Neuronal stem cell (in vitro differentiated cells): ENCODE measurements at regions not wholly inside any gene's neighbourhood (a gene's known extent, or its start where the extent isn't known, plus 50 kb on each side); places are given as distances from the start of the nearest gene placed in this dataset.

Experiments
- DNase-seq: peaks from one replicate; pipeline ENCODE4 v3.0.0-alpha.2; 2013; ENCODE audit warnings: low spot score
- H2AFZ ChIP-seq: one replicate; pipeline ENCODE4 v1.6.1; 2013; ENCODE audit warnings: mild to moderate bottlenecking, low read length, inconsistent platforms
- H2AK5ac ChIP-seq: 2 replicates; pipeline ENCODE4 v1.6.1; 2013; ENCODE audit warnings: low read depth, mild to moderate bottlenecking, inconsistent platforms, low read length, moderate library complexity, mixed read lengths
- H2BK120ac ChIP-seq: 2 replicates; pipeline ENCODE4 v1.6.1; 2013; ENCODE audit warnings: low read depth, mild to moderate bottlenecking, inconsistent platforms, low read length, moderate library complexity, mixed read lengths
- H2BK12ac ChIP-seq: one replicate; pipeline ENCODE4 v1.6.1; 2013; ENCODE audit warnings: low read length, inconsistent platforms
- H2BK15ac ChIP-seq: 2 replicates; pipeline ENCODE4 v1.6.1; 2013; ENCODE audit warnings: mild to moderate bottlenecking, low read length, inconsistent platforms, mixed read lengths
- H2BK5ac ChIP-seq: one replicate; pipeline ENCODE4 v1.6.1; 2013; ENCODE audit warnings: inconsistent platforms, mild to moderate bottlenecking, low read length, moderate library complexity
- H3K14ac ChIP-seq: one replicate; pipeline ENCODE4 v1.6.1; 2013; ENCODE audit warnings: low read length, inconsistent platforms
- H3K18ac ChIP-seq: 2 replicates; pipeline ENCODE4 v1.6.1; 2013; ENCODE audit warnings: low read length, inconsistent platforms
- H3K23ac ChIP-seq: 2 replicates; pipeline ENCODE4 v1.6.1; 2013; ENCODE audit warnings: low read depth, mild to moderate bottlenecking, mixed read lengths, low read length, inconsistent platforms; ENCODE audit not compliant: poor library complexity
- H3K27ac ChIP-seq: replicated peaks from 3 replicates; pipeline ENCODE4 v1.5.1; 2013; ENCODE audit warnings: low read length, inconsistent platforms
- H3K27me3 ChIP-seq, 3 experiments: 2 replicates each; pipeline ENCODE4 v1.6.1; 2013; ENCODE audit warnings: low read length in 3 of 3, mild to moderate bottlenecking in 2 of 3, inconsistent platforms in 1 of 3, low read depth in 1 of 3, mixed read lengths in 1 of 3, moderate library complexity in 1 of 3; ENCODE audit not compliant: control insufficient read depth in 3 of 3, insufficient read depth in 3 of 3
- H3K36me3 ChIP-seq, 2 donors: replicated peaks in 1 of 2; 2 replicates each; pipeline ENCODE4 v1.6.1; 2013; ENCODE audit warnings: low read length in 2 of 2; ENCODE audit not compliant: control insufficient read depth in 2 of 2, insufficient read depth in 2 of 2
- H3K4ac ChIP-seq: 2 replicates; pipeline ENCODE4 v1.6.1; 2013; ENCODE audit warnings: inconsistent platforms, mild to moderate bottlenecking, low read length, moderate library complexity
- H3K4me1 ChIP-seq, 2 donors: 1 replicate in 1 of 2; 2 replicates in 1 of 2; pipeline ENCODE4 v1.6.1; 2013; ENCODE audit warnings: low read length in 2 of 2, low read depth in 1 of 2; ENCODE audit not compliant: control insufficient read depth in 2 of 2, insufficient read depth in 1 of 2
- H3K4me2 ChIP-seq: one replicate; pipeline ENCODE4 v1.6.1; 2013; ENCODE audit warnings: mild to moderate bottlenecking, low read length, inconsistent platforms; ENCODE audit not compliant: insufficient read depth, poor library complexity, severe bottlenecking
- H3K4me3 ChIP-seq, 2 donors: 2 replicates each; pipeline ENCODE4 v1.5.1; 2013; ENCODE audit warnings: low read length in 2 of 2, mild to moderate bottlenecking in 2 of 2, inconsistent platforms in 1 of 2, moderate library complexity in 1 of 2
- H3K79me1 ChIP-seq: one replicate; pipeline ENCODE4 v1.6.1; 2013; ENCODE audit warnings: low read depth, mild to moderate bottlenecking, inconsistent platforms, low read length, moderate library complexity
- H3K9ac ChIP-seq: one replicate; pipeline ENCODE4 v1.6.1; 2013; ENCODE audit warnings: mild to moderate bottlenecking, low read depth, low read length, inconsistent platforms; ENCODE audit not compliant: poor library complexity
- H3K9me3 ChIP-seq, 2 donors: replicated peaks in 1 of 2; 2 replicates each; pipeline versions ENCODE3 to v1.6.1; 2013; ENCODE audit warnings: low read length in 2 of 2, mild to moderate bottlenecking in 2 of 2, inconsistent platforms in 1 of 2, low read depth in 1 of 2, mixed read lengths in 1 of 2, moderate library complexity in 1 of 2; ENCODE audit not compliant: control insufficient read depth in 2 of 2, insufficient read depth in 1 of 2
- H4K8ac ChIP-seq: one replicate; pipeline ENCODE4 v1.6.1; 2013; ENCODE audit warnings: low read depth, mild to moderate bottlenecking, inconsistent platforms, low read length, moderate library complexity
- H4K91ac ChIP-seq: one replicate; pipeline ENCODE4 v1.6.1; 2013; ENCODE audit warnings: low read length, low read depth, mild to moderate bottlenecking, inconsistent platforms; ENCODE audit not compliant: poor library complexity
- WGBS, 2 donors: extraction: QIAGEN DNeasy Blood & Tissue Kit; methylation state at CpG; one replicate each; pipeline ENCODE4 v1.1.7; 2013; ENCODE audit warnings: missing lambda C conversion rate in 2 of 2, mixed read lengths in 1 of 2; ENCODE audit not compliant: insufficient read length in 2 of 2, insufficient replicate concordance in 1 of 2; ENCODE audit errors: extremely low coverage in 2 of 2; 5-methylcytosine and 5-hydroxymethylcytosine counted together

DNA sequence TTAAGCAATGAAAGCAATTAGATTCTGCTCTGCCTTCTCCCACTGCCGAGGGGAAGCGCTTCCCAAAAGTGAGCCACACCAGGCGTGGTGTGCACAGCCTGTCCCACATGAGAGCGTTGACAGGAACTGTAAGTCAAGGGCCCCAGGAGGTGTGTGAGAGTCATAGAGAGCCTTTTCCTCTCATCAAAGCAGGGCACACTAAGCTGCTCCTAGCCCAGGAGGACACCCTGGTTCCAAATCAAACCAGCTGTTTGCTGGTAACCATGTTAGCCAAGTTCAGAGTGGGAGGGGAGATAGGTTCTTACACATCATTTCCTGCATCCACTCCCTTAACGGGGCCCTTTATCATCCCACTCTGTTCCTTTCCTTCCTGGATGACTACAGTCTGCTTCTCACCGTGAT is 98.3 kb downstream of the SPTSSA start:
- H3K14ac ChIP-seq = no peak overlapping the region
- WGBS, 2 donors = no CpG with 5 or more reads among the region's 6 CpGs
- no peak overlapping the region for H2BK12ac ChIP-seq
- H3K18ac ChIP-seq = no peak overlapping the region
- no peak overlapping the region for H3K27ac ChIP-seq
- DNase-seq = no peak
- H3K9ac ChIP-seq = no peak overlapping the region
- H4K91ac ChIP-seq = no peak overlapping the region
- no peak overlapping the region for H2BK15ac ChIP-seq
- H3K4me2 ChIP-seq = no peak overlapping the region
- H4K8ac ChIP-seq = no peak overlapping the region
- no peak overlapping the region for H3K4ac ChIP-seq
- peaks cover 0 to 7% (median 0%) of the 10 kb centered on the region in 3 experiments for H3K27me3 ChIP-seq
- no peak overlapping the region for H2AK5ac ChIP-seq
- H3K36me3 ChIP-seq = no peaks in the 10 kb centered on the region
- no peak overlapping the region for H2BK120ac ChIP-seq
- H3K4me1 ChIP-seq = no peaks in the 10 kb centered on the region
- no peak overlapping the region for H2BK5ac ChIP-seq
- no peak overlapping the region for H3K23ac ChIP-seq
- no peaks in the 10 kb centered on the region for H3K9me3 ChIP-seq
- no peak overlapping the region for H2AFZ ChIP-seq
- H3K79me1 ChIP-seq = no peaks in the 10 kb centered on the region
- no peak overlapping the region for H3K4me3 ChIP-seq

DNA sequence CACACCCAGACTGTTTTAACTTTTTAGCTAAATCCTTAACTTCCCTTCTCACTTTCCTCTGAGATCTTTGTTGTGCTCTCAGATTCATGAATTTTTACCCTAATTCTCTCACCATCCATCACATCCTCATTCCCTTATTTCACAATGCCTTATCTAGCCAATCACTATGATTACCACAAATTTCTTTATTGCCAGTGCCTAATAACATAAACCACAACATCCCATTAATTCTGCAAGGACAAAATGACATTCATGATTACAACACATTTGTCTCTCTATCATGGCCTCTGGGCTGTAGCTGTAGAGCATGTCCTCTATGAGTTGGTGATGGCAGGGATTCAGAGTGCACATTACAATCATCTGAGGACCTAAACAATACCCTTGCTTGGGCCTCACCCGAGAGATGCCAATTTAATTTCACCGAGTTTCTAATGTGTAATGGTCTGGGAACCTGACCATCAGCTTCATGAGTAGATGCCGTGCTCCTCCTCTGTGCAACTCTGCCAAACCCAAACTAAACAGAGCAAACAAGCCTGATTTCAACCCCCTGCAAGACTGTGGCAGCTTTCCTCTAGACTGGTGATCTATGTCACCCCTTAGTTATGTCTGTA is 99.3 kb downstream of the SPTSSA start:
- no peak overlapping the region for H3K4me2 ChIP-seq
- H2AFZ ChIP-seq = no peak overlapping the region
- no peak overlapping the region for H2BK15ac ChIP-seq
- no peak overlapping the region for H3K4ac ChIP-seq
- no peak overlapping the region for H3K9ac ChIP-seq
- H4K91ac ChIP-seq = no peak overlapping the region
- no peak overlapping the region for H2BK12ac ChIP-seq
- H3K18ac ChIP-seq = no peak overlapping the region
- DNase-seq = no peak
- no peak overlapping the region for H4K8ac ChIP-seq
- H2BK120ac ChIP-seq = no peak overlapping the region
- no peak overlapping the region for H3K14ac ChIP-seq
- peaks cover 0 to 7% (median 0%) of the 10 kb centered on the region in 3 experiments for H3K27me3 ChIP-seq
- no peaks in the 10 kb centered on the region for H3K36me3 ChIP-seq
- H3K79me1 ChIP-seq = no peaks in the 10 kb centered on the region
- H3K4me1 ChIP-seq = no peaks in the 10 kb centered on the region
- no peak overlapping the region for H2BK5ac ChIP-seq
- no peak overlapping the region for H3K23ac ChIP-seq
- H2AK5ac ChIP-seq = no peak overlapping the region
- no peak overlapping the region for H3K4me3 ChIP-seq
- H3K27ac ChIP-seq = no peak overlapping the region
- H3K9me3 ChIP-seq = no peaks in the 10 kb centered on the region
- WGBS, 2 donors = no CpG with 5 or more reads among the region's 3 CpGs

DNA sequence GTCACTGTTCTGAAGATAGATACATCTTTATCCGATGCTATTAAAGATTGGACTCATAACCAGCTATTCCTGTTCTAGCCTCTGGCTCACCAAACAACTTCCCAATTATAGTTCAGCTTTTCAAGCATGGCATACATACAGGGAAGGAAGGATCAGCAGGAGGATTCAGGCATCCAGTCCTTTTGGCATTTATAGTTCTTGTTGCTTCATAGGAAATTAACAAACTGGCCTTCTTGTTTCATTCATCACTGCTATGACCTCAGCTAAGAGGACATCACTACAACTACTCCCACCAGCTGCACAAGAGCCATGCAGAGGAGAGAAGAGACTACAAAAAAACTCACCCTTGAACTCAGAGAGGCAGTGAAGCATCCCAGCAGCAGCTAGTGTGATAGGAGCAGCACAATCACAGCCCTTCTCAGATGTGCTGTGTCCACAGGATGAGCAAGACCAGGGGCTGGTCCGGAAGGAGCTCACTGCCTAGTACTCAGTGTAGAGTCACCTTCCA is 100.5 kb downstream of the SPTSSA start:
- Histone ChIP-seq H4K91ac (no peak overlapping the region), H3K4ac (no peak overlapping the region)

DNA sequence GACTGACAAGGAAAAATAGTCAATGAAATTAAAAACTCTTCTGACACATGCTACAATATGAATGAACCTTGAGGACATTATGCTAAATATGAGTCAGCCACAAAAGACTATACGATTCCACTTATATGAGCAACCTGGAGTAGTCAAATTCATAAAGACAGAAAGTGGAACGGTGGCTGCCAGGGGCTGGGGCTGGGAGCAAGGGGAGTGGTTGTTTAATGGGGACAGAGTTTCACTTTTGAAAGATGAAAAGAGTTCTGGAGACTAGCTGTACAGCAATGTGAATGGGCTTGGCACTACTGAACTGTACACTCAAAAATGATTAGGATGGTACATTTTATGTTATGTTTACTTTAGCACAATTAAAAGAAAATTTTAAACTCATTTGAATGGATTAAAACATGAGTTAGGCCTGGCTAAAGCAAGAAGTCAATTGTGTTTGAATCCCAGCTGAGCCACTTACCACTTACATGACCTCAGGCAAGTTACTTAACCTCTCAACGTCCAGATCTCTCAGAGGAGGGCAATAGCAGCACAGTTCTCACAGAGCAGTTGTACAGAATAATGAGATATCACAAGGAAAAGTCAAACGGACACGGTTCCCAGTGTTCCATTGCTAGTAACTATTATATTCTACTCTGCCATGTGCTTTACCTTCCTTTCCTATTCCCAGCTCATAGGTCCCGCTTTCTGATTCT is 102.5 kb downstream of the SPTSSA start:
- Histone ChIP-seq H3K4ac (no peak overlapping the region), H3K18ac (no peak overlapping the region), H2BK5ac (no peak overlapping the region), H3K79me1 (no peaks in the 10 kb centered on the region), H3K4me2 (no peak overlapping the region), H4K8ac (no peak overlapping the region), H3K27ac (no peak overlapping the region), H3K9ac (no peak overlapping the region), H2BK120ac (no peak overlapping the region), H3K14ac (no peak overlapping the region), H3K23ac (no peak overlapping the region), H3K4me3 (no peak overlapping the region), H3K4me1 (no peaks in the 10 kb centered on the region), H2BK12ac (no peak overlapping the region), H3K36me3 (no peaks in the 10 kb centered on the region), H4K91ac (no peak overlapping the region), H2AFZ (no peak overlapping the region), H2AK5ac (no peak overlapping the region), H3K27me3 (peaks cover 0 to 7% (median 0%) of the 10 kb centered on the region in 3 experiments), H3K9me3 (no peaks in the 10 kb centered on the region), H2BK15ac (no peak overlapping the region)
- DNase-seq = no peak
- WGBS, 2 donors = no CpG with 5 or more reads among the region's 6 CpGs

More for the DNA sequence above, 100.5 kb downstream of the SPTSSA start:
- peaks cover 0 to 7% (median 0%) of the 10 kb centered on the region in 3 experiments for H3K27me3 ChIP-seq
- no peak overlapping the region for H3K14ac ChIP-seq
- H3K9ac ChIP-seq = no peak overlapping the region
- no peaks in the 10 kb centered on the region for H3K4me1 ChIP-seq
- no peak overlapping the region for H2BK15ac ChIP-seq
- no peak overlapping the region for H2AFZ ChIP-seq
- H2BK12ac ChIP-seq = no peak overlapping the region
- H3K36me3 ChIP-seq = no peaks in the 10 kb centered on the region
- no peak for DNase-seq
- no peak overlapping the region for H2BK5ac ChIP-seq
- no peaks in the 10 kb centered on the region for H3K9me3 ChIP-seq
- H2AK5ac ChIP-seq = no peak overlapping the region
- H3K79me1 ChIP-seq = no peaks in the 10 kb centered on the region
- no peak overlapping the region for H3K23ac ChIP-seq
- no peak overlapping the region for H3K18ac ChIP-seq
- no CpG with 5 or more reads among the region's 2 CpGs for WGBS, 2 donors
- H3K4me3 ChIP-seq = no peak overlapping the region
- H3K27ac ChIP-seq = no peak overlapping the region
- H3K4me2 ChIP-seq = no peak overlapping the region
- no peak overlapping the region for H4K8ac ChIP-seq
- H2BK120ac ChIP-seq = no peak overlapping the region
